ENCODE measurements at regions not wholly inside any gene's neighbourhood (a gene's known extent, or its start where the extent isn't known, plus 50 kb on each side); places are given as distances from the start of the nearest gene placed in this dataset.

DNA sequence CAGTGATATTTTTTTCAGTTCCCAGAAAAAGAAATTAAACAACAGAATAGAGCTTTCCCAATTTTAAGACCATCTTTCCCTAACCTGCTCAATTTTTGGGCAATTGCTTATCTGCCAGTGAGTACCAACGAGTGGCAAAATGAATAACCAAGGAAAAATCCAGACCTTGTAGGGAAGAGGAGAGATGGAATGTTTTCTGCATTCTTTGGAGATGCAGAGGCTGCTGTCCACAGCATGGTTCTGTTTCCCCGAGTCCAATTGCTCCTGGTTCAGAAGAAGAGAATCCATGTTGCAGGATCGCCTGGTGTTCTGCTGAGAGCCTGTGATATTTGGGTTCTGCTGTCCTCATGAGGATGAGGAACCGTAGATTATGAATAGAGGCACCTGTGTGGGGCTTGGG lies 68.2 kb upstream of the MGAT5 start:
- TF ChIP-seq CTCF (IDR thresholded peaks at IDR 0.05; ENCODE audit: low read length, missing control alignments): no peak
- no peak for DNase-seq (ENCODE audit: low read depth)
- no peak overlapping the region for H3K4me3 ChIP-seq (replicated peaks; ENCODE audit: low read depth, low read length)

GRCh38 chr2:134189009-134189720 lies 64.7 kb upstream of the MGAT5 start:
- DNase-seq (ENCODE audit: low read depth): peak; percentile 69
- H3K4me3 ChIP-seq (replicated peaks; ENCODE audit: low read depth, low read length): no peak overlapping the region
- no peak for TF ChIP-seq CTCF (IDR thresholded peaks at IDR 0.05; ENCODE audit: low read length, missing control alignments)

- no peak for DNase-seq (ENCODE audit: low read depth)
- H3K4me3 ChIP-seq (replicated peaks; ENCODE audit: low read depth, low read length): no peak overlapping the region
- TF ChIP-seq CTCF (IDR thresholded peaks at IDR 0.05; ENCODE audit: low read length, missing control alignments): no peak
These were observed 63.6 kb upstream of the MGAT5 start for GRCh38 chr2:134190062-134190806.

- no peak for TF ChIP-seq CTCF (IDR thresholded peaks at IDR 0.05; ENCODE audit: low read length, missing control alignments)
These were observed 63.1 kb upstream of the MGAT5 start for GRCh38 chr2:134190807-134191203.

DNA sequence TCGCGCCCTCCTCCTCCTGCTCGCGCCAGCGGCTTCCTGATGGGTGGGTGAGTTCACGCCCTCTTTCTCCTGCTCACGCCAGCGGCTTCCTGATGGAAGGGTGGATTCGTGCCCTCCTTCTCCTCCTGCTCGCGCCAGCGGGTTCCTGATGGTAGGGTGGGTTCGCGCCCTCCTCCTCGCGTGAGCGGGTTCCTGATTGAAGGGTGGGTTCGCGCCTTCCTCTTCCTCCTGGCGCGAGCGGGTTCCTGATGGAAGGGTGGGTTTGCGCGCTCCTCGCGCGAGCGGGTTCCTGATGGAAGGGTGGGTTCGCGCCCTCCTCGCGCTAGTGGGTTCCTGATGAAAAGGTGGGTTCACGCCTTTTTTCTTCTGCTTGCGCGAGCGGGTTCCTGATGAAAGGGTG lies 62.0 kb upstream of the MGAT5 start:
- no peak overlapping the region for H3K4me3 ChIP-seq (replicated peaks; ENCODE audit: low read depth, low read length)
- no peak for TF ChIP-seq CTCF (IDR thresholded peaks at IDR 0.05; ENCODE audit: low read length, missing control alignments)
- DNase-seq (ENCODE audit: low read depth): no peak

More at GRCh38 chr2:134190807-134191203, 63.1 kb upstream of the MGAT5 start:
- H3K4me3 ChIP-seq (replicated peaks; ENCODE audit: low read depth, low read length): no peak overlapping the region
- no peak for DNase-seq (ENCODE audit: low read depth)

- no peak overlapping the region for H3K4me3 ChIP-seq (replicated peaks; ENCODE audit: low read depth, low read length)
- TF ChIP-seq CTCF (IDR thresholded peaks at IDR 0.05; ENCODE audit: low read length, missing control alignments): no peak
- DNase-seq (ENCODE audit: low read depth): peak; percentile 67
These were observed 60.9 kb upstream of the MGAT5 start for GRCh38 chr2:134193006-134193405.
